Thyroid gland (tissue), 4 donors: ENCODE measurements at regions not wholly inside any gene's neighbourhood (a gene's known extent, or its start where the extent isn't known, plus 50 kb on each side); places are given as distances from the start of the nearest gene placed in this dataset.

Experiments used
- POLR2A ChIP-seq, 2 donors: fragments of 450-650 bp; IDR thresholded peaks; one replicate each; pipeline ENCODE4 v1.6.1; 2017; ENCODE audit warnings: antibody characterized with exemption in 2 of 2, mild to moderate bottlenecking in 2 of 2, moderate library complexity in 1 of 2
- TF ChIP-seq, protein P1 (sequence below), 6 experiments: fragments of 200-600 bp in 3 of 6; fragments of 450-650 bp in 3 of 6; sonication (generic) in 3 of 6; IDR thresholded peaks; one replicate each; pipeline ENCODE4 v1.5.1; 2016 to 2019; ENCODE audit warnings: antibody characterized with exemption in 6 of 6, mild to moderate bottlenecking in 2 of 6, inconsistent platforms in 1 of 6, moderate library complexity in 1 of 6

DNA sequence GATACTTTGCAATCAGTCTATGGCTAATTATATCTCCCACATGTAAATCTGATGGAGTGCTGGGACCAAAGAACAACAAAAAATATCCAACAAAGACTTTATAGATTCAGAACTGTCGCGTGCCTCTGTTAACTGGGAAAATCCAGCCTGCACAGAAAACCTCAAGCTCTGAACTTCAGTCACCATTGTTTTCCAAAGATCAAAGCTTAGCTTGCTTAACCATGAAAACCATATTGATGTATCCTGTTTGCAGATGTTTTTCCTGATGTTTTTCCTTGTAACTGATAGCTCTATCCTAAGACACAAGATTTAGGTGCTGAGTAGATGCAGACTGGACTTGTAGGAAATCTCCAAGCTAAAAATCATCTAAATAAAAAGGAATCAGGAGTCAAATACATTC is 163.7 kb downstream of the GXYLT1 start:
- TF ChIP-seq, protein P1, sequence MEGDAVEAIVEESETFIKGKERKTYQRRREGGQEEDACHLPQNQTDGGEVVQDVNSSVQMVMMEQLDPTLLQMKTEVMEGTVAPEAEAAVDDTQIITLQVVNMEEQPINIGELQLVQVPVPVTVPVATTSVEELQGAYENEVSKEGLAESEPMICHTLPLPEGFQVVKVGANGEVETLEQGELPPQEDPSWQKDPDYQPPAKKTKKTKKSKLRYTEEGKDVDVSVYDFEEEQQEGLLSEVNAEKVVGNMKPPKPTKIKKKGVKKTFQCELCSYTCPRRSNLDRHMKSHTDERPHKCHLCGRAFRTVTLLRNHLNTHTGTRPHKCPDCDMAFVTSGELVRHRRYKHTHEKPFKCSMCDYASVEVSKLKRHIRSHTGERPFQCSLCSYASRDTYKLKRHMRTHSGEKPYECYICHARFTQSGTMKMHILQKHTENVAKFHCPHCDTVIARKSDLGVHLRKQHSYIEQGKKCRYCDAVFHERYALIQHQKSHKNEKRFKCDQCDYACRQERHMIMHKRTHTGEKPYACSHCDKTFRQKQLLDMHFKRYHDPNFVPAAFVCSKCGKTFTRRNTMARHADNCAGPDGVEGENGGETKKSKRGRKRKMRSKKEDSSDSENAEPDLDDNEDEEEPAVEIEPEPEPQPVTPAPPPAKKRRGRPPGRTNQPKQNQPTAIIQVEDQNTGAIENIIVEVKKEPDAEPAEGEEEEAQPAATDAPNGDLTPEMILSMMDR (IDR thresholded peaks at IDR 0.05) = no peak
- no peak for TF ChIP-seq POLR2A (IDR thresholded peaks at IDR 0.05)
